PC-3 (cell line): ENCODE measurements at regions not wholly inside any gene's neighbourhood (a gene's known extent, or its start where the extent isn't known, plus 50 kb on each side); places are given as distances from the start of the nearest gene placed in this dataset.

Source experiments
- ATAC-seq: fragments of 200-7000 bp; cut with Tn5 transposase; 2 replicates; pipeline ENCODE4 v1.9.1; 2020; ENCODE audit warnings: mild to moderate bottlenecking, moderate library complexity
- BruUV-seq: library from RNA; stranded (reverse); fragments of 400-500 nt; replicated peaks from 2 replicates; lab custom pipeline; 2021; lab: Mats Ljungman, UMichigan
- CTCF ChIA-PET: fragments of 300-600 bp; sonication (Branson Sonifier 250); formaldehyde crosslinking; loops from one replicate; lab custom pipeline; 2022; ENCODE audit warnings: antibody characterized with exemption; lab: Charles Lee
- POLR2A ChIA-PET: fragments of 300-600 bp; sonication (Branson Sonifier 250); formaldehyde crosslinking; loops from one replicate; lab custom pipeline; 2022; ENCODE audit warnings: antibody characterized with exemption; ENCODE audit not compliant: unreplicated experiment; lab: Charles Lee
- DNase-seq: peaks from one replicate; pipeline ENCODE4 v3.0.0-alpha.2; 2015
- H2AFZ ChIP-seq: fragments of 300-600 bp; sonication (generic); 2 replicates; pipeline ENCODE4 v1.6.0; 2016; ENCODE audit warnings: antibody characterized with exemption, low read length
- H3F3A ChIP-seq: fragments of 300-600 bp; sonication (generic); one replicate; pipeline ENCODE4 v1.6.0; 2017; ENCODE audit warnings: antibody characterized with exemption, low read length, control low read depth, mild to moderate bottlenecking; ENCODE audit not compliant: unreplicated experiment
- H3K27ac ChIP-seq: fragments of 300-600 bp; sonication (generic); 2 replicates; pipeline ENCODE4 v1.5.1; 2016; ENCODE audit warnings: mild to moderate bottlenecking, low read length
- H3K27me3 ChIP-seq: fragments of 300-600 bp; sonication (generic); 2 replicates; pipeline ENCODE4 v1.6.1; 2016; ENCODE audit warnings: low read length, mixed read lengths
- H3K36me3 ChIP-seq: fragments of 300-600 bp; sonication (generic); 2 replicates; pipeline ENCODE4 v1.6.1; 2016; ENCODE audit warnings: low read depth, mixed run types, low read length, mixed read lengths
- H3K4me1 ChIP-seq: fragments of 300-600 bp; sonication (generic); 2 replicates; pipeline ENCODE4 v1.5.1; 2016; ENCODE audit warnings: low read length; ENCODE audit not compliant: insufficient read depth
- H3K4me2 ChIP-seq: fragments of 300-600 bp; sonication (generic); 2 replicates; pipeline ENCODE4 v1.6.0; 2016; ENCODE audit warnings: low read length
- H3K4me3 ChIP-seq: fragments of 300-600 bp; sonication (generic); 2 replicates; pipeline ENCODE4 v1.5.1; 2016; ENCODE audit warnings: mild to moderate bottlenecking, low read length, mixed read lengths
- H3K79me2 ChIP-seq: fragments of 300-600 bp; sonication (generic); 2 replicates; pipeline ENCODE4 v1.6.1; 2017; ENCODE audit warnings: low read length, mixed read lengths
- H3K9ac ChIP-seq: fragments of 300-600 bp; sonication (generic); 2 replicates; pipeline ENCODE4 v1.6.0; 2016; ENCODE audit warnings: mild to moderate bottlenecking, low read length
- H3K9me2 ChIP-seq: fragments of 300-600 bp; sonication (generic); replicated peaks from 2 replicates; pipeline ENCODE4 v1.6.1; 2016; ENCODE audit warnings: mixed run types, low read length, mixed read lengths
- H3K9me3 ChIP-seq: fragments of 300-600 bp; sonication (generic); 2 replicates; pipeline ENCODE4 v1.6.1; 2016; ENCODE audit warnings: low read length, mixed read lengths
- H4K20me1 ChIP-seq: fragments of 300-600 bp; sonication (generic); 2 replicates; pipeline ENCODE4 v1.6.1; 2016; ENCODE audit warnings: low read length, mixed read lengths
- EZH2 ChIP-seq: fragments of 300-600 bp; sonication (generic); IDR thresholded peaks from one replicate; pipeline ENCODE4 v1.6.1; 2017; ENCODE audit warnings: antibody characterized with exemption, mild to moderate bottlenecking, low read length; ENCODE audit not compliant: unreplicated experiment
- EZH2phosphoT487 ChIP-seq: fragments of 300-600 bp; sonication (generic); IDR thresholded peaks from 2 replicates; pipeline ENCODE4 v1.6.1; 2018; ENCODE audit warnings: mild to moderate bottlenecking, antibody characterized with exemption, low read length, borderline replicate concordance
- intact Hi-C: fragments of 100-400 bp; cut with micrococcal nuclease; formaldehyde crosslinking; loops from 2 replicates; pipeline ENCODE4 v1.9.0; 2023
- TF ChIP-seq, protein P1 (sequence below): fragments of 300-600 bp; sonication (generic); conservative IDR thresholded peaks from 2 replicates; pipeline ENCODE4 v1.5.1; 2017; ENCODE audit warnings: antibody characterized with exemption, low read depth, mild to moderate bottlenecking, low read length

DNA sequence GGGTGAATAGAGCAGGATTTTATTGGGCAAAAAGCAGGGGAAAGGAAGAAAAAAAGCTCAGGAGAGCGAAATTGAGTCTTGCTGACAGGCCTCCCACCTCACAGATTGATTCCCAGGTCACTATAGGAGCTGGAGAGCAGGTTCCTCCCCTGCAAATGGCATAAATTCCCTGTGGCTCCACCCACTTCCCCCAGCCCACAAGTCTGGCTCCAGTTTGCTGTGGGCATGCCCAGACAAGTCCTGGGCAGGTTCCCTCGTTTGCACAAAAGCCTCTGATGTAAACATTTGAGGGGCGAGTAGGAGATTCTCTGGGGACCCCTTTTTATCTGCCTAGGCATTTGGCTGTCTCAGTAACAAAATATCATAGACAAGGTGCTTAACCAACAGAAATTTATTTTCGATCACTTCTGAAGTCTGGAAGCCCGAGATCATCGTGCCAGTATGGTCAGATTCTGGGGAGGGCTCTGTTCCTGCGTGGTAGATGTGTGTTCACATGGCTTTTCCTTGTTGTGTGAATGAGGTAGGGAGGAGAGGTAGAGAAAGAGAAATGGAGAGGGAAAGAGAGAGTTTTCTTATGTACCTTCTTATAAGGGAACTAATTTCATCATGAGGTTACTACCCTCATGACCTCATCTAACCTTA lies 614.5 kb downstream of the MAT2B start:
- TF ChIP-seq EZH2 (no peak), EZH2phosphoT487 (no peak)
- TF ChIP-seq, protein P1, sequence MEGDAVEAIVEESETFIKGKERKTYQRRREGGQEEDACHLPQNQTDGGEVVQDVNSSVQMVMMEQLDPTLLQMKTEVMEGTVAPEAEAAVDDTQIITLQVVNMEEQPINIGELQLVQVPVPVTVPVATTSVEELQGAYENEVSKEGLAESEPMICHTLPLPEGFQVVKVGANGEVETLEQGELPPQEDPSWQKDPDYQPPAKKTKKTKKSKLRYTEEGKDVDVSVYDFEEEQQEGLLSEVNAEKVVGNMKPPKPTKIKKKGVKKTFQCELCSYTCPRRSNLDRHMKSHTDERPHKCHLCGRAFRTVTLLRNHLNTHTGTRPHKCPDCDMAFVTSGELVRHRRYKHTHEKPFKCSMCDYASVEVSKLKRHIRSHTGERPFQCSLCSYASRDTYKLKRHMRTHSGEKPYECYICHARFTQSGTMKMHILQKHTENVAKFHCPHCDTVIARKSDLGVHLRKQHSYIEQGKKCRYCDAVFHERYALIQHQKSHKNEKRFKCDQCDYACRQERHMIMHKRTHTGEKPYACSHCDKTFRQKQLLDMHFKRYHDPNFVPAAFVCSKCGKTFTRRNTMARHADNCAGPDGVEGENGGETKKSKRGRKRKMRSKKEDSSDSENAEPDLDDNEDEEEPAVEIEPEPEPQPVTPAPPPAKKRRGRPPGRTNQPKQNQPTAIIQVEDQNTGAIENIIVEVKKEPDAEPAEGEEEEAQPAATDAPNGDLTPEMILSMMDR = no peak
- no peaks in the 10 kb centered on the region for H3K27me3 ChIP-seq
- H3K4me1 ChIP-seq = no peaks in the 10 kb centered on the region
- DNase-seq (no peak), ATAC-seq (no peak)
- H3K4me3 ChIP-seq = no peak overlapping the region
- peaks cover under 1% of the 10 kb centered on the region; the same call in 1 of the 2 replicates for H3K9me3 ChIP-seq
- no peak overlapping the region for H3K9ac ChIP-seq
- H3K27ac ChIP-seq = no peak overlapping the region
- no peaks in the 10 kb centered on the region for H3K36me3 ChIP-seq
- no peaks in the 10 kb centered on the region for H4K20me1 ChIP-seq
- H3K79me2 ChIP-seq = no peaks in the 10 kb centered on the region
- ChIA-PET POLR2A (no interaction called here), CTCF (no interaction called here)
- no peaks in the 10 kb centered on the region for H3K9me2 ChIP-seq
- BruUV-seq = no TSS peak
- H2AFZ ChIP-seq = no peak overlapping the region
- intact Hi-C loops = loop anchor here (5.0 kb wide), 1 partner anchor 63 kb away; no protein-coding TSS in a partner anchor
- H3F3A ChIP-seq = no peaks in the 10 kb centered on the region
- no peak overlapping the region for H3K4me2 ChIP-seq

DNA sequence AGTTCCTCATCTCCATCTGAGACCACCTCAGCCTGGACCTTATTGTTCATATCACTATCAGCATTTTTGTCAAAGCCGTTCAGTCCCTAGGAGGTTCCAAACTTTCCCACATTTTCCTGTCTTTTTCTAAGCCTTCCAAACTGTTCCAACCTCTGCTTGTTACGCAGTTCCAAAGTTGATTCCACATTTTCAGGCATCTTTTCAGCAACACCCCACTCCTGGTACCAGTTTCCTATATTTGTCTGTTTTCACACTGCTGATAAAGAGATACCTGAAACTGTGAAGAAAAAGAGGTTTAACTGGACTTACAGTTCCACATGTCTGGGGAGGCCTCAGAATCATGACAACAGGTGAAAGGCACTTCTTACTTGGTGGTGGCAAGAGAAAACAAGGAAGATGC lies 622.1 kb downstream of the MAT2B start:
- no peaks in the 10 kb centered on the region for H3K9me2 ChIP-seq
- TF ChIP-seq, protein P1 = no peak
- TF ChIP-seq EZH2 (no peak), EZH2phosphoT487 (no peak)
- H2AFZ ChIP-seq = no peak overlapping the region
- DNase-seq = no peak
- intact Hi-C loops = no loop called here
- no peaks in the 10 kb centered on the region for H3F3A ChIP-seq
- peaks cover 8% of the 10 kb centered on the region; the same call in 1 of the 2 replicates for H3K9me3 ChIP-seq
- no peaks in the 10 kb centered on the region for H3K4me1 ChIP-seq
- CTCF ChIA-PET = no interaction called here
- no TSS peak for BruUV-seq
- H3K4me3 ChIP-seq = no peak overlapping the region
- H3K27ac ChIP-seq = no peak overlapping the region
- H3K9ac ChIP-seq = no peak overlapping the region
- H3K79me2 ChIP-seq = no peaks in the 10 kb centered on the region
- H4K20me1 ChIP-seq = no peaks in the 10 kb centered on the region
- no peaks in the 10 kb centered on the region for H3K27me3 ChIP-seq
- POLR2A ChIA-PET = no interaction called here
- H3K36me3 ChIP-seq = no peaks in the 10 kb centered on the region
- ATAC-seq = no peak
- no peak overlapping the region for H3K4me2 ChIP-seq

DNA sequence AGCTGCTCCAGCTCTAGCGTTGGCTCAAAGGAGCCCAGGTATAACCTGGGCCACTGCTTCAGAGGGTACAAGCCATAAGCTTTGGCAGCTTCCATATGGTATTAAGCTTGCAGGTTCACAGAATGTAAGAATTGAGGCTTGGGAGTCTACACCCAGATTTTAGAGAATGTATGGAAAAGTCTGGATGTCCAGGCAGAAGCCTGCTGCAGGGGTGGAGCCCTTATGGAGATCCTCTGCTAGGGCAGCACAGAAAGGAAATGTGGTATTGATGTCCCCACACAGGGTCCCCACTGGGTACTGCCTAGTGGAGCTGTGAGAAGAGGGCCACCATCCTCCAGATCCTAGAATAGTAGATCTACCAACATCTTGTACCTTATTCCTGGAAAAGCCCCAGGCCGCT lies 626.9 kb downstream of the MAT2B start:
- no peak overlapping the region for H3K4me3 ChIP-seq
- no peaks in the 10 kb centered on the region for H3K36me3 ChIP-seq
- H3K27me3 ChIP-seq = no peaks in the 10 kb centered on the region
- no peaks in the 10 kb centered on the region for H3K79me2 ChIP-seq
- no peaks in the 10 kb centered on the region for H3K4me1 ChIP-seq
- intact Hi-C loops = no loop called here
- 0 out of 2 replicates have a peak, but pooled peaks cover 4% of the 10 kb centered on the region for H3K9me3 ChIP-seq
- TF ChIP-seq, protein P1 = no peak
- TF ChIP-seq EZH2phosphoT487 (no peak), EZH2 (no peak)
- ATAC-seq (no peak), DNase-seq (no peak)
- H3K27ac ChIP-seq = no peak overlapping the region
- H3K4me2 ChIP-seq = no peak overlapping the region
- H4K20me1 ChIP-seq = no peaks in the 10 kb centered on the region
- no peaks in the 10 kb centered on the region for H3K9me2 ChIP-seq
- no peak overlapping the region for H2AFZ ChIP-seq
- CTCF ChIA-PET = no interaction called here
- no peak overlapping the region for H3K9ac ChIP-seq
- POLR2A ChIA-PET = no interaction called here
- BruUV-seq = no TSS peak
- no peaks in the 10 kb centered on the region for H3F3A ChIP-seq
